ENCODE measurements at regions not wholly inside any gene's neighbourhood (a gene's known extent, or its start where the extent isn't known, plus 50 kb on each side); places are given as distances from the start of the nearest gene placed in this dataset.
"Not testable (repeated sequence)": the region's sequence is repeated elsewhere in the genome, so short reads cannot be mapped to it uniquely, and the experiment has no call there.

DNA sequence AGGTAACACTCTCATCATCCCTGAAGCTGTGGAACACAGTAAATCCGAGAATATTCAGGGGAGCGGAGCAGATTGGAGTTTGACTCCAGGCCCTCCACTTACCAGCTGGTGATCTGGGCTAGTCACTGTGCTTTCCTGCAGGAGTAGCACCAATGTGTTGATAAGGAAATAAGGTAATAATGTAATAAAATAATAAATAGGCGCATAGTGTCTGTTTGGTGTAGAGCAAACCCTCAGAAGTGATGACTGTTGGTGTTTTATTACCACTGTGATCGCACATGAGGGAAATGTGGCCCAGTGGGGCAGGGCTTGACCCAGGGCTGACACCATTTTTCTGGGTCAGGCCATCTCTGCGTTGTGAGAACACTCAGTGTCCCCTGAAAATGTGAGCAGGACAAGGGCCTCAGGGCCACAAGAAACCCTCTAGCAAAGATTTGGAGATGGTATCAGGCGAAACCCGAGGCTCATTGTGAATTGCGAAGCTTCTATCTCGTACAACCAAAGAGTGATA lies 563.9 kb upstream of the B3GAT1 start:
- no peak overlapping the region for H3K27ac ChIP-seq
- H3K4me3 ChIP-seq, result no peak overlapping the region
- ATAC-seq, result no peak
- intact Hi-C loops (cut with DNase I), result no loop called here
- no peak for TF ChIP-seq CTCF (IDR thresholded peaks at IDR 0.05)
- H3K36me3 ChIP-seq, result no peaks in the 10 kb centered on the region
- no peaks in the 10 kb centered on the region for H3K9me3 ChIP-seq
- no peaks in the 10 kb centered on the region for H3K27me3 ChIP-seq
- DNase-seq, result no peak
- H3K4me1 ChIP-seq, result no peaks in the 10 kb centered on the region

GRCh38 chr11:134973801-134974200 lies 561.8 kb upstream of the B3GAT1 start:
- Histone ChIP-seq H3K9me3 (no peaks in the 10 kb centered on the region), H3K4me1 (no peaks in the 10 kb centered on the region), H3K27me3 (no peaks in the 10 kb centered on the region), H3K4me3 (no peak overlapping the region), H3K27ac (no peak overlapping the region), H3K36me3 (no peaks in the 10 kb centered on the region)
- DNase-seq (no peak), ATAC-seq (no peak)
- no peak for TF ChIP-seq CTCF (IDR thresholded peaks at IDR 0.05)
- intact Hi-C loops (cut with DNase I), result no loop called here

DNA sequence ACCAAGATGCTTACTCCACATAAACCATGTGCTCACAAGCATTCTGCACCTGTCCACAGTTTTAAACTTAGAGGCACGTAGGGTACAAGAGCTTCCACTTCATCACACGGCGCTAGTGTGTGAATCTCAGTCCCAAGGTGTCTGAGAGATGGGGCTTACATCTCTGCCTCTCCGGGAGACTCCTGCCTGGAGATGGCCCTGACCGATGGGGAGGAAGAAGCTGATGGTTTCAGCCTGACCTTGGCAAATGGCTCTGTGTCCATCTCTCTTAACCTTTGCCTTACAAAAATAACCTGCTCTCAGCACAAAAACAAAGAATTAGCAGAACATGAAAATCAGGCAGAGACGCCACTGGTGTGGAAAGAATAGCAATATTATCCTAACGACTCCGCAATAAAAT lies 559.3 kb upstream of the B3GAT1 start:
- TF ChIP-seq CTCF (IDR thresholded peaks at IDR 0.05), result no peak
- no peak for ATAC-seq
- no peak overlapping the region for H3K4me3 ChIP-seq
- no peaks in the 10 kb centered on the region for H3K9me3 ChIP-seq
- no peak for DNase-seq
- no peaks in the 10 kb centered on the region for H3K27me3 ChIP-seq
- no peaks in the 10 kb centered on the region for H3K4me1 ChIP-seq
- H3K36me3 ChIP-seq, result no peaks in the 10 kb centered on the region
- intact Hi-C loops (cut with DNase I), result no loop called here
- no peak overlapping the region for H3K27ac ChIP-seq

- DNase-seq (no peak), ATAC-seq (no peak)
- Histone ChIP-seq H3K4me3 (no peak overlapping the region), H3K9me3 (no peaks in the 10 kb centered on the region), H3K4me1 (no peaks in the 10 kb centered on the region), H3K27me3 (peaks cover 0 to 7% of the 10 kb centered on the region in 2 donors), H3K36me3 (no peaks in the 10 kb centered on the region), H3K27ac (no peak overlapping the region)
- intact Hi-C loops (cut with DNase I), result no loop called here
- no peak for TF ChIP-seq CTCF (IDR thresholded peaks at IDR 0.05)
These were observed 555.7 kb upstream of the B3GAT1 start for GRCh38 chr11:134967746-134968145.

DNA sequence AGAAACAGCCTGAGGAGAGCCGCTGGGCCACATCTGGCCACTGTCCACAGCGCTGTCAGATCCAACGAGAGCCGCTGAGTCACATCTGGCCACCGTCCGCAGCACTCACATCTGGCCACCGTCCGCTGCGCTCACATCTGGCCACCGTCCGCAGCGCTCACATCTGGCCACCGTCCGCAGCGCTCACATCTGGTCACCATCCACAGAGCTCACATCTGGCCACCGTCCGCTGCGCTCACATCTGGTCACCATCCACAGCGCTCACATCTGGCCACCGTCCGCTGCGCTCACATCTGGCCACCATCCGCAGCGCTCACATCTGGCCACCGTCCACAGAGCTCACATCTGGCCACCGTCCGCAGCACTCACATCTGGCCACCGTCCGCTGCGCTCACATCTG lies 549.3 kb upstream of the B3GAT1 start:
- ATAC-seq; H3K36me3 ChIP-seq; H3K9me3 ChIP-seq; H3K4me1 ChIP-seq; H3K27ac ChIP-seq; H3K4me3 ChIP-seq; DNase-seq; intact Hi-C loops (cut with DNase I): not testable (repeated sequence)
- peaks cover 0 to 13% of the 10 kb centered on the region in 2 donors for H3K27me3 ChIP-seq

GRCh38 chr11:134958870-134959269 lies 546.8 kb upstream of the B3GAT1 start:
- ATAC-seq (no peak), DNase-seq (no peak)
- no peak overlapping the region for H3K4me3 ChIP-seq
- peaks cover 0 to 6% of the 10 kb centered on the region in 2 donors for H3K27me3 ChIP-seq
- no peaks in the 10 kb centered on the region for H3K36me3 ChIP-seq
- H3K4me1 ChIP-seq, result no peaks in the 10 kb centered on the region
- H3K9me3 ChIP-seq, result no peaks in the 10 kb centered on the region
- TF ChIP-seq CTCF (IDR thresholded peaks at IDR 0.05), result no peak
- no peak overlapping the region for H3K27ac ChIP-seq
- intact Hi-C loops (cut with DNase I), result no loop called here

Measured in left lung (tissue), 4 donors.